Common myeloid progenitor, CD34-positive (primary cell): ENCODE measurements at regions not wholly inside any gene's neighbourhood (a gene's known extent, or its start where the extent isn't known, plus 50 kb on each side); places are given as distances from the start of the nearest gene placed in this dataset.

Source experiments
- CTCF ChIA-PET: fragments of 350-600 bp; sonication (Branson Sonifier 250); formaldehyde crosslinking; loops from one replicate; lab custom pipeline; 2021; ENCODE audit warnings: antibody characterized with exemption; lab: Charles Lee
- POLR2A ChIA-PET: fragments of 350-600 bp; sonication (Branson Sonifier 250); formaldehyde crosslinking; loops from one replicate; lab custom pipeline; 2021; ENCODE audit warnings: antibody characterized with exemption; lab: Charles Lee
- DNase-seq, 3 donors: peaks; one replicate each; pipeline versions ENCODE4 v3.0.0 to v3.0.0-alpha.2; 2013
- H3K27ac ChIP-seq, 2 experiments: 1 replicate in 1 of 2; 2 replicates in 1 of 2; pipeline ENCODE4 v1.7.0; 2013; ENCODE audit warnings: inconsistent platforms in 2 of 2, low read length in 2 of 2, mild to moderate bottlenecking in 2 of 2, low read depth in 1 of 2, moderate library complexity in 1 of 2; ENCODE audit not compliant: severe bottlenecking in 2 of 2, insufficient read depth in 1 of 2, poor library complexity in 1 of 2
- H3K27me3 ChIP-seq, 5 experiments: replicated peaks in 2 of 5; 1 replicate in 3 of 5; 2 replicates in 2 of 5; pipeline versions ENCODE4 v1.6.1 to v1.7.0; 2013; ENCODE audit warnings: low read length in 4 of 5, mild to moderate bottlenecking in 2 of 5, moderate library complexity in 2 of 5, inconsistent platforms in 1 of 5; ENCODE audit not compliant: insufficient read depth in 5 of 5, control insufficient read depth in 4 of 5
- H3K36me3 ChIP-seq, 4 experiments: 1 replicate in 2 of 4; 2 replicates in 2 of 4; pipeline versions ENCODE4 v1.6.1 to v1.7.0; 2013; ENCODE audit warnings: low read length in 3 of 4, control low read depth in 1 of 4, mild to moderate bottlenecking in 1 of 4; ENCODE audit not compliant: control insufficient read depth in 4 of 4, insufficient read depth in 4 of 4
- H3K4me1 ChIP-seq, 4 experiments: 1 replicate in 3 of 4; 2 replicates in 1 of 4; pipeline versions ENCODE4 v1.6.1 to v1.7.1; 2013; ENCODE audit warnings: low read length in 3 of 4, mild to moderate bottlenecking in 3 of 4, control low read depth in 1 of 4, inconsistent platforms in 1 of 4, moderate library complexity in 1 of 4; ENCODE audit not compliant: control insufficient read depth in 4 of 4, insufficient read depth in 4 of 4; ENCODE audit errors: control extremely low read depth in 1 of 4
- H3K4me3 ChIP-seq, 7 experiments: 1 replicate in 4 of 7; 2 replicates in 3 of 7; pipeline versions ENCODE4 v1.5.1 to v1.7.0; 2013; ENCODE audit warnings: mild to moderate bottlenecking in 7 of 7, low read length in 6 of 7, moderate library complexity in 6 of 7, inconsistent platforms in 2 of 7, low read depth in 2 of 7, control low read depth in 1 of 7; ENCODE audit not compliant: insufficient read depth in 4 of 7, control insufficient read depth in 1 of 7; ENCODE audit errors: extremely low read depth in 1 of 7
- H3K9me3 ChIP-seq, 5 experiments: 1 replicate in 4 of 5; 2 replicates in 1 of 5; pipeline versions ENCODE4 v1.6.1 to v1.7.1; 2013; ENCODE audit warnings: low read length in 4 of 5, mild to moderate bottlenecking in 2 of 5, inconsistent platforms in 1 of 5, low read depth in 1 of 5, moderate library complexity in 1 of 5; ENCODE audit not compliant: control insufficient read depth in 4 of 5, insufficient read depth in 2 of 5; ENCODE audit errors: control extremely low read depth in 1 of 5
- WGBS: methylation state at CpG from one replicate; pipeline ENCODE4 v1.1.5; 2013; ENCODE audit not compliant: insufficient coverage; 5-methylcytosine and 5-hydroxymethylcytosine counted together

DNA sequence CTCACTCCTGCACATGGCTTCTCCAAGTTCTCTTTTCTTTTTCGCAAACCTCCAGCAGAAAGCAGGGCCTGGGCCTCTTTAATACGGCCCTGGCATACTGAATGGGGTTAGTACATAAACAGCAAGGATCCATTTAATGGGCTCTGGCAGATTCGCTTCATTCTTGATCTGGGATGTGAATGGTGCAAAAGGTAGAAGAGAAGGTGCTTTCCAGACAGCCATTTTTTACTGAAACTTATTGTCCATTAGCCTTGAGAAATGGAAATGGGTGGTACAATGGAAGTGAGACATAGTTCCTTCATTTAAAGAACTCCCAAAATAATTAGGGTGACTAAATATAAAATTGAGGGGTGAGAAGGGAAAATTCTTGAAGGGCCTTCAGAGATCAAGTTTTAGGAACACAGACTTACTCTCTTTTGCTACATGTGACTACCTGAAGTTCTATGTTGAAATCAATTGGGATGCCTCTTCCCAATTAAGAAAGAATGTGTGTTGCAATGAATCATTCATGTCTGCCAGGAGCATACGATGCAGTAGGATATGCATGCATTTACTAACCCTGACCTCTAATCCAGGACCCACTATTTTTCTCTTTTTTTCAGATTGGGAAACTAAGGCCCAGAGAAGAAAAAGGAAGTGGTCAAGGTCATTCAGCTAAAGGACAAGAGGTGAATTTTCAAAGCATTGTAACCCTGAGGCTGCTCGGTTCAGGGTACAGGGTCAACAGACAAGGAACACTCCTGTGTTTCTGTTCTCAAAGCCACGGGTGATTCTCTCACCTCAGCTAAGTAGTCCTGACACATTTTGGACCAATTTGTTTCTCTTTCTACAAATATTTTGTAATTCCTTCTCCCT is 144.1 kb downstream of the BBOX1 start:
- Histone ChIP-seq H3K27me3 (peaks cover 0 to 18% (median 12%) of the 10 kb centered on the region in 5 experiments), H3K4me1 (no peaks in the 10 kb centered on the region), H3K36me3 (no peaks in the 10 kb centered on the region), H3K27ac (no peak overlapping the region), H3K4me3 (no peak overlapping the region), H3K9me3 (no peaks in the 10 kb centered on the region)
- ChIA-PET CTCF (interaction anchor here (0.7 to 6.0 kb wide), 15 partner anchors 8 to 317 kb away, joined by 3 to 88 read pairs (median 3); no protein-coding TSS in a partner anchor), POLR2A (no interaction called here)
- no peak for DNase-seq
- 87% methylated on average over 5 of the region's 6 CpGs for WGBS

DNA sequence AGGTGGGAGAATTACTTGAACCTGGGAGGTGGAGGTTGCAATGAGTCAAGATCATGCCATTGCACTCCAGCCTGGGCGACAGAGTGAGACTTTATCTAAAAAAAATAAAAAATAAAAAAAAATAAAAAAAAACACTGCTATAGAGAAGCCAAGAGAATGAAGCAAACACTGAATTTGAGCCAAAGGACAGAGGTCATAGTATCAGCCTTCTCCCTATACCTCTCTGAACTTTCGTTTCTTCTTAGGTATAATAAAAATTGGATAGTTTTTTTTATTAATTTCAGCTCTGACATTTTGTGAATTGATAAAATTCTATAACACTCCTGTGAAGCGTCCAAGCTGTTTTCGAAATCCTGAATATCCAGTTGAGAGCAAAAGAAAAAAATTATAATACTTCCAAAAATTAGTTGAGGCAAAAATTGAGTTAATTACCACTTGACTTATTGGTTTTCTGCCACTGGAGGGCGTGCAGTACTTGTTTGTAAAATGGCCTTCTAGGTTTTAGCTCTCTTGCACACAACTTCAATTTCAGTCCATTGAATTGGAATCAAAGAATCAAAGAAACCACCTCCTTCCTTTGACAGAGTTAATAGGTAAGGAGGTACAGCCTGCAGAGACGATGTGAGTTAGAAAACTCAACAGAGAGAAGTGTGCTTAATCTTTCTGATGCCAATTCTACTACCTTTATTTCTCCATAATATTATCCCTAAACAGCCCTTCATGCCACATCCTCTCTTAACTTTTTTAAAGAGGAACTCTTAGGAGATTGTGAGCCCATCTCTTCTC is 143.2 kb downstream of the BBOX1 start:
- H3K4me3 ChIP-seq, result no peak overlapping the region
- no peaks in the 10 kb centered on the region for H3K36me3 ChIP-seq
- WGBS, result 0% methylated on average over 1 of the region's 6 CpGs
- no peak overlapping the region for H3K27ac ChIP-seq
- CTCF ChIA-PET, result interaction anchor here (0.7 to 6.0 kb wide), 12 partner anchors 12 to 318 kb away, joined by 3 to 88 read pairs (median 3); no protein-coding TSS in a partner anchor
- no peaks in the 10 kb centered on the region for H3K9me3 ChIP-seq
- no peaks in the 10 kb centered on the region for H3K4me1 ChIP-seq
- peaks cover 0 to 14% (median 12%) of the 10 kb centered on the region in 5 experiments for H3K27me3 ChIP-seq
- POLR2A ChIA-PET, result no interaction called here
- DNase-seq, result peak; percentile 50 to 74 (median 70)

DNA sequence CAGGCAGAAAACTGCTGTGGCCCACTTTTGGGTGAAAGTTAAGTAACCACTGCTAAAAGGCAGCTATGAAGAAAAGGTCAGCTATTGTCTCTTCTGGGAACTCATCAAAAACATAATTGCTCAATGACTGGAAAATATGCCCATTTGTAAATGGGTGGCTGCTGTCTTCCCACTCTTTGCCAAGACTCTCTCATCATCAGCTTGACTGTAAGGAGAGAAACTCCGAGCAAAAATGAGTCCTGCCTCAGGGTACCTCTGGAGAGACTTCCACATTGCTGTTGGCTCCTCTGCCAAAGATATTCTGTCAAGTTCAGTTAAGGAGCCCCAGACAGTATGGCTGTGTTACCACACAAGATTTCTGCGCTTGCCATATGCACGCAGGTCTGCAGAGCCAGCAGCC is 138.7 kb downstream of the BBOX1 start:
- 100% methylated on average over 2 of the region's 3 CpGs for WGBS
- no peaks in the 10 kb centered on the region for H3K4me1 ChIP-seq
- DNase-seq, result no peak
- H3K27me3 ChIP-seq, result peaks cover 0 to 2% (median 0%) of the 10 kb centered on the region in 5 experiments
- H3K9me3 ChIP-seq, result no peaks in the 10 kb centered on the region
- ChIA-PET CTCF (interaction anchor here (0.9 kb wide), 1 partner anchor 306 kb away, joined by 4 read pairs; no protein-coding TSS in a partner anchor), POLR2A (no interaction called here)
- no peak overlapping the region for H3K4me3 ChIP-seq
- H3K36me3 ChIP-seq, result no peaks in the 10 kb centered on the region
- no peak overlapping the region for H3K27ac ChIP-seq

DNA sequence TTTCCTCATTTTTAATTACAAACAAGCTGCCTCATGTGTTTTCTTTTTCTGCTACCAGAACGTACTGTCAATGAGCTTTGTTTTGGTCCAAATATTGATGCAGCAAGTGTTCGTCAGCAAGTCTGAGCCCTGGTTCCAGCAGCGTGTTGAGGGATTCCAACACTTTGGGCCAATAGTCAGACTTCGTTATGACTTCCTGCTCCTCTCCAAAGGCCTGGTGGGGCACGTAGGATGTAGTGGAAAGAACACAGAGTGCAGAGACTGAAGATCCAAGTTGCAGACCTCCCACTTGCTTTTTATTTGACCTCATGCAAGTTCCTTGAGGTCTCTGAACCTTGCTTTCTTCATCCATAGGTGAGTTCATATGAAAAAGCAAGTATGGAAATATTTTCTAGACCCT is 138.2 kb downstream of the BBOX1 start:
- ChIA-PET POLR2A (no interaction called here), CTCF (no interaction called here)
- no peaks in the 10 kb centered on the region for H3K4me1 ChIP-seq
- peaks cover 0 to 2% (median 0%) of the 10 kb centered on the region in 5 experiments for H3K27me3 ChIP-seq
- 100% methylated on average over 4 of the region's 5 CpGs for WGBS
- H3K4me3 ChIP-seq, result no peak overlapping the region
- no peak for DNase-seq
- no peaks in the 10 kb centered on the region for H3K36me3 ChIP-seq
- no peaks in the 10 kb centered on the region for H3K9me3 ChIP-seq
- no peak overlapping the region for H3K27ac ChIP-seq
